CD4-positive, CD25-positive, alpha-beta regulatory T cell (primary cell): ENCODE measurements at regions not wholly inside any gene's neighbourhood (a gene's known extent, or its start where the extent isn't known, plus 50 kb on each side); places are given as distances from the start of the nearest gene placed in this dataset.

Experiments used
- ATAC-seq, 2 donors: fragments of 150-1000 bp; cut with Tn5 transposase; one replicate each; pipeline ENCODE4 v1.10.0; 2021; ENCODE audit warnings: low read depth in 2 of 2, moderate number of reproducible peaks in 2 of 2, moderate library complexity in 1 of 2
- DNase-seq, 3 donors: peaks; one replicate each; pipeline versions ENCODE4 v3.0.0 to v3.0.0-alpha.2; 2012 to 2022; ENCODE audit warnings: mixed read lengths in 1 of 3
- H3K27ac ChIP-seq: one replicate; pipeline ENCODE4 v1.7.0; 2013; ENCODE audit warnings: mild to moderate bottlenecking, low read length; ENCODE audit not compliant: insufficient read depth, poor library complexity, severe bottlenecking
- H3K27me3 ChIP-seq: one replicate; pipeline ENCODE4 v1.7.0; 2013; ENCODE audit warnings: low read length; ENCODE audit not compliant: control insufficient read depth, insufficient read depth
- H3K36me3 ChIP-seq: one replicate; pipeline ENCODE4 v1.7.0; 2013; ENCODE audit warnings: mild to moderate bottlenecking, low read length, moderate library complexity; ENCODE audit not compliant: control insufficient read depth, insufficient read depth
- H3K4me1 ChIP-seq: 2 replicates; pipeline ENCODE4 v1.7.0; 2013; ENCODE audit warnings: mild to moderate bottlenecking, low read length; ENCODE audit not compliant: insufficient read depth, control insufficient read depth, poor library complexity, severe bottlenecking
- H3K4me3 ChIP-seq: one replicate; pipeline ENCODE4 v1.7.0; 2013; ENCODE audit warnings: low read depth, mild to moderate bottlenecking, low read length, moderate library complexity
- H3K9me3 ChIP-seq, 2 experiments: 1 replicate in 1 of 2; 2 replicates in 1 of 2; pipeline ENCODE4 v1.7.0; 2013; ENCODE audit warnings: low read length in 2 of 2, mild to moderate bottlenecking in 1 of 2, moderate library complexity in 1 of 2; ENCODE audit not compliant: control insufficient read depth in 2 of 2
- H3K27ac Mint-ChIP-seq, 3 donors: one replicate each; pipeline ENCODE4 v1.8.0; 2020 to 2022; ENCODE audit warnings: mild to moderate bottlenecking in 3 of 3, mixed read lengths in 3 of 3, moderate library complexity in 2 of 3
- H3K27me3 Mint-ChIP-seq: one replicate; pipeline ENCODE4 v1.8.0; 2022; ENCODE audit warnings: mild to moderate bottlenecking, mixed read lengths
- H3K36me3 Mint-ChIP-seq: one replicate; pipeline ENCODE4 v1.8.0; 2020; ENCODE audit warnings: mixed read lengths
- H3K4me1 Mint-ChIP-seq, 4 donors: one replicate each; pipeline ENCODE4 v1.8.0; 2020 to 2022; ENCODE audit warnings: mixed read lengths in 4 of 4, mild to moderate bottlenecking in 1 of 4
- H3K4me3 Mint-ChIP-seq, 4 donors: one replicate each; pipeline ENCODE4 v1.8.0; 2020 to 2022; ENCODE audit warnings: mild to moderate bottlenecking in 4 of 4, mixed read lengths in 4 of 4, moderate library complexity in 3 of 4
- H3K9me3 Mint-ChIP-seq, 7 donors: one replicate each; pipeline ENCODE4 v1.8.0; 2020 to 2022; ENCODE audit warnings: mixed read lengths in 7 of 7, mild to moderate bottlenecking in 3 of 7, moderate library complexity in 2 of 7

DNA sequence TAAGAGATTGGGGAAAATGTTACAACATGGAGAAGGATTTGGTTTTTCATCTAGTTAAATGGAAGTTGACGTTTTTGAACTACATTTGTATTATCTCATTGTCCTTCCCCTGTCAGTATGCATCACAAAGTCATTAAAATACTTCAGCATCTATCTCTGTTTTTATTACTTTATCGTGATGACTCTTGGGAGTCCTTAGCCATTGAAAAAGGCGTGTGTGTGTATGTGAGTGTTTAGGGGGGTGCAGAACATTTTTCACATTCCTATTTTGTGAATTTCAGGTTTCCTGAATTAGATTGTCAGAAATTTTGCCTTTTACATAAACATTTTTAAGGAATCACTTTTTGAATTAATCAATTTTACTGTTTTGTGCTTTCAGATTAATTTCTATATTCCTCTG, 360.6 kb upstream of the SGO1 start:
- H3K27ac ChIP-seq: no peak overlapping the region
- Mint-ChIP-seq H3K4me1 (no peaks in the 10 kb centered on the region), H3K4me3 (peak overlapping the region in 1 of 4 donors; percentile 17), H3K9me3 (peaks cover 0 to 13% (median 2%) of the 10 kb centered on the region in 7 donors), H3K36me3 (no peaks in the 10 kb centered on the region), H3K27me3 (no peaks in the 10 kb centered on the region), H3K27ac (no peak overlapping the region)
- no peaks in the 10 kb centered on the region for H3K36me3 ChIP-seq
- no peak for DNase-seq
- no peaks in the 10 kb centered on the region for H3K27me3 ChIP-seq
- H3K4me3 ChIP-seq: no peak overlapping the region
- no peak for ATAC-seq
- no peaks in the 10 kb centered on the region for H3K4me1 ChIP-seq
- H3K9me3 ChIP-seq: no peaks in the 10 kb centered on the region

- Histone ChIP-seq H3K9me3 (no peaks in the 10 kb centered on the region), H3K4me3 (no peak overlapping the region), H3K27ac (no peak overlapping the region), H3K4me1 (no peaks in the 10 kb centered on the region), H3K27me3 (no peaks in the 10 kb centered on the region), H3K36me3 (no peaks in the 10 kb centered on the region)
- H3K9me3 Mint-ChIP-seq: peaks cover 0 to 14% (median 0%) of the 10 kb centered on the region in 7 donors
- no peak overlapping the region for H3K27ac Mint-ChIP-seq
- ATAC-seq: no peak
- no peaks in the 10 kb centered on the region for H3K27me3 Mint-ChIP-seq
- H3K4me3 Mint-ChIP-seq: no peak overlapping the region
- H3K4me1 Mint-ChIP-seq: no peaks in the 10 kb centered on the region
- no peaks in the 10 kb centered on the region for H3K36me3 Mint-ChIP-seq
- DNase-seq: no peak
These were observed 357.7 kb upstream of the SGO1 start for GRCh38 chr3:20543535-20544226.

DNA sequence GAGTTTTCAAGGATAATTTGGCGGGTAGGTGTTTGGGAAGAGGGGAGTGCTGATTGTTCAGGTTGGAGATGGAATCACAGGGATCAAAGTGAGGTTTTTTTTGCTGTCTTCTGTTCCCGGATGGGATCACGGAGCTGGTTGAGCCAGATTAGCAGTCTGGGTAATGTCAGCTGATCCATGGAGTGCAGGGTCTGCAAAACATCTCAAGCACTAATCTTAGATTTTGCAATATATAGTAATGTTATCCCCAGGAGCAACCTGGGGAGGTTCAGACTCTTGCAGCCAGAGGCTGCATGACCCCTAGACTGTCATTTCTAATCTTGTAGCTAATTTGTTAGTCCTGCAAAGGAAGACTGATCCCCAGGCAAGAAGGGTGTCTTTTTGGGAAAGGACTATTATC, 354.1 kb upstream of the SGO1 start:
- H3K36me3 Mint-ChIP-seq: no peaks in the 10 kb centered on the region
- no peaks in the 10 kb centered on the region for H3K9me3 ChIP-seq
- no peaks in the 10 kb centered on the region for H3K27me3 Mint-ChIP-seq
- no peak overlapping the region for H3K4me3 Mint-ChIP-seq
- H3K9me3 Mint-ChIP-seq: peaks cover 0 to 5% (median 0%) of the 10 kb centered on the region in 7 donors
- no peak overlapping the region for H3K27ac ChIP-seq
- no peak for ATAC-seq
- H3K36me3 ChIP-seq: no peaks in the 10 kb centered on the region
- no peak overlapping the region for H3K27ac Mint-ChIP-seq
- H3K27me3 ChIP-seq: no peaks in the 10 kb centered on the region
- H3K4me1 ChIP-seq: no peaks in the 10 kb centered on the region
- H3K4me3 ChIP-seq: no peak overlapping the region
- DNase-seq: no peak
- no peaks in the 10 kb centered on the region for H3K4me1 Mint-ChIP-seq

GRCh38 chr3:20539666-20540065, 353.7 kb upstream of the SGO1 start:
- Mint-ChIP-seq H3K27ac (no peak overlapping the region), H3K4me3 (no peak overlapping the region), H3K9me3 (peaks cover 0 to 5% (median 0%) of the 10 kb centered on the region in 7 donors), H3K27me3 (no peaks in the 10 kb centered on the region), H3K36me3 (no peaks in the 10 kb centered on the region), H3K4me1 (no peaks in the 10 kb centered on the region)
- Histone ChIP-seq H3K27me3 (no peaks in the 10 kb centered on the region), H3K4me1 (no peaks in the 10 kb centered on the region), H3K9me3 (no peaks in the 10 kb centered on the region), H3K4me3 (no peak overlapping the region), H3K27ac (no peak overlapping the region), H3K36me3 (no peaks in the 10 kb centered on the region)
- ATAC-seq: no peak
- DNase-seq: no peak

- DNase-seq: no peak
- no peak overlapping the region for H3K27ac ChIP-seq
- H3K9me3 ChIP-seq: no peaks in the 10 kb centered on the region
- Mint-ChIP-seq H3K27ac (no peak overlapping the region), H3K4me3 (no peak overlapping the region), H3K4me1 (no peaks in the 10 kb centered on the region), H3K36me3 (no peaks in the 10 kb centered on the region), H3K9me3 (peaks cover 0 to 7% (median 0%) of the 10 kb centered on the region in 7 donors), H3K27me3 (no peaks in the 10 kb centered on the region)
- no peak for ATAC-seq
- no peak overlapping the region for H3K4me3 ChIP-seq
- H3K4me1 ChIP-seq: no peaks in the 10 kb centered on the region
- no peaks in the 10 kb centered on the region for H3K27me3 ChIP-seq
- H3K36me3 ChIP-seq: no peaks in the 10 kb centered on the region
These were observed 351.2 kb upstream of the SGO1 start for GRCh38 chr3:20537234-20537633.

DNA sequence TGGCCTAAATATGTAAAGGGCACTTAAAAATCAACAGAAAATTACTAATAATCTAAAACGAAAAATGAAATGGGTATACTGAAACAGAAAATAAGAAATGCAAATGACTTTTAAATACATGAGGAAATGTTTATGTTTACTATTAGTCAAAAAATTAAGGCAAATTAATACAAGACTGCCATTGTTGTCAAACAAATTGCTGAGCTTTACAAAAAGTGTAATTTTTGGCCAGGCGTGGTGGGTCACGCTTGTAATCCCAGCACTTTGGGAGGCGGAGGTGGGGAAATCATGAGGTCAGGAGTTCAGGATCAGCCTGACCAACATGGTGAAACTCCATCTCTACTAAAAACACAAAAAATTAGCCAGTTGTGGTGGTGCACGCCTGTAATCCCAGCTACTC, 343.9 kb upstream of the SGO1 start:
- Mint-ChIP-seq H3K36me3 (no peaks in the 10 kb centered on the region), H3K27me3 (no peaks in the 10 kb centered on the region), H3K4me3 (no peak overlapping the region), H3K9me3 (peaks cover 0 to 5% (median 2%) of the 10 kb centered on the region in 7 donors), H3K4me1 (peaks cover 0 to 2% (median 0%) of the 10 kb centered on the region in 4 donors), H3K27ac (no peak overlapping the region)
- no peaks in the 10 kb centered on the region for H3K36me3 ChIP-seq
- no peak for ATAC-seq
- H3K4me1 ChIP-seq: no peaks in the 10 kb centered on the region
- no peak overlapping the region for H3K4me3 ChIP-seq
- H3K9me3 ChIP-seq: no peaks in the 10 kb centered on the region
- no peak for DNase-seq
- no peaks in the 10 kb centered on the region for H3K27me3 ChIP-seq
- no peak overlapping the region for H3K27ac ChIP-seq

DNA sequence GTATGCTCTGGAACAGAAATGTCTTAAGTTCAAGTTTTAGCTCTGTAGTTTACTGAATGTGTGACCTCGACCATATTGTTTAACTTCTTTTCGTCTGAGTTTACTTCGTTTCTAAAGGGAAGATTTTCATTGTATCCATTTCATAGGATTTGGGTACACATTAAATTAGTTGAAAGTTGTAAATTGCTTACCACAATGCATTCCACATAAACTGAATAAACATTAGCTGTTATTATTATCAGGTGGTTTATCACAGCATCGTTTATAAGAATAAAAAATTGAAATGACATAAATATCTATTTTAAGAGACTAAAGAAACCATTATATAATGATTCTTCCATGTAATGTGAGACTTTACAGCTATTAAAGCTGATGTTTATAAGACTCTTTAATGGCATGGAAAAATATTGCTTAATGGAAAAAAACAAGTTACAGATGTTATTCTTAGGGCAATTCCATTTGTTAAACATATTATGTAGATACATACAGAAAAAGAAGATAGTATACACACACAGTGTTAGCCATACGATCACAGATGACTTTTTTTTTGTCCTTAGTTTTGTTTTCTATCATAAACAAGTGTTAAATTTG, 342.3 kb upstream of the SGO1 start:
- Mint-ChIP-seq H3K36me3 (no peaks in the 10 kb centered on the region), H3K4me3 (no peak overlapping the region), H3K27ac (no peak overlapping the region), H3K4me1 (peaks cover 0 to 2% (median 0%) of the 10 kb centered on the region in 4 donors), H3K9me3 (peaks cover 0 to 5% (median 0%) of the 10 kb centered on the region in 7 donors), H3K27me3 (no peaks in the 10 kb centered on the region)
- Histone ChIP-seq H3K4me1 (no peaks in the 10 kb centered on the region), H3K36me3 (no peaks in the 10 kb centered on the region), H3K27me3 (no peaks in the 10 kb centered on the region), H3K27ac (no peak overlapping the region), H3K9me3 (no peaks in the 10 kb centered on the region), H3K4me3 (no peak overlapping the region)
- ATAC-seq: no peak
- DNase-seq: no peak

GRCh38 chr3:20527368-20527767, 341.4 kb upstream of the SGO1 start:
- Mint-ChIP-seq H3K4me3 (no peak overlapping the region), H3K36me3 (no peaks in the 10 kb centered on the region), H3K4me1 (peaks cover 0 to 2% (median 0%) of the 10 kb centered on the region in 4 donors), H3K27ac (no peak overlapping the region), H3K9me3 (peaks cover 0 to 5% (median 0%) of the 10 kb centered on the region in 7 donors), H3K27me3 (no peaks in the 10 kb centered on the region)
- ATAC-seq (no peak), DNase-seq (no peak)
- H3K4me1 ChIP-seq: no peaks in the 10 kb centered on the region
- H3K36me3 ChIP-seq: no peaks in the 10 kb centered on the region
- H3K9me3 ChIP-seq: no peaks in the 10 kb centered on the region
- H3K27me3 ChIP-seq: no peaks in the 10 kb centered on the region
- no peak overlapping the region for H3K4me3 ChIP-seq
- no peak overlapping the region for H3K27ac ChIP-seq
